ENCODE measurements at regions not wholly inside any gene's neighbourhood (a gene's known extent, or its start where the extent isn't known, plus 50 kb on each side); places are given as distances from the start of the nearest gene placed in this dataset.

DNA sequence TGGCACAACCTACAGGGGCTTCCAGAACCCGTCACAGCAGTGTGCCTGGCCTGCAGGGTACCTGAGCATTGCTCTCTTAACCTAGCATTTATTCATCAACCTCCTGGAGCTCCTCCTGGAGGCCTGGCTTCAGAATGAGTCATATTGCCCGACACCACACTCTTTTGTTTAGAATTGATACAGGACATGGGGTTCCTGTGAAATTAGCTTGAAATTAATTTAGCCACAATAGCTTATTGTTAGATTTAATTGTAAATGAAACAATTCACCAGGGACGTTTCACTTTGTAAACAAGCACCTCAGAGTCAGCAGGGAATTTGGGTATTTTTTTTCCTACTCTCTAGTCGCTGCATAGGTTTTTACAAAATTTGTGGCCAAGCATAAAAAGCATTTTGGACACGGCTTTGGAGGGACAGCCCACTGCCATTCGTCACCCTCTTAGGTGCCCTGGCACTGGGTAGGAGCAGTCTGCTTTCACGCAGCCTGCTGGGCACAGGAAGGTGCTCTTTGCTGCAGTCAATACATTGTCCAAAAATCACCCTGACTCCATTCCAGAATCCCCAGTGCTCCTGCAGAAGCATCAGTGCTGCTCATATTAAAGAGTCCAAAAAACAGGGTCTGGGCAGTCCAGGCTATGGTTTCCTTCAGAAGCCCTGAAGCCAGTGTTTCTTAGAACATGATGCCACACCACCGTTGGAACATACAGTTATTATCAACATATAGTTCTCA, 60.8 kb upstream of the MEF2A start:
- H3K36me3 Mint-ChIP-seq (ENCODE audit: low read depth) = no peaks in the 10 kb centered on the region
- peak overlapping the region; percentile 63 for H3K4me3 Mint-ChIP-seq
- H3K4me1 Mint-ChIP-seq (ENCODE audit: low read depth) = peaks cover 50% of the 10 kb centered on the region
- H3K9me3 Mint-ChIP-seq = no peaks in the 10 kb centered on the region
- no peaks in the 10 kb centered on the region for H3K27me3 Mint-ChIP-seq (ENCODE audit: low read depth)
- peak; percentile 50 for DNase-seq (ENCODE audit: low spot score)
- peak overlapping the region; percentile 62 for H3K27ac Mint-ChIP-seq

DNA sequence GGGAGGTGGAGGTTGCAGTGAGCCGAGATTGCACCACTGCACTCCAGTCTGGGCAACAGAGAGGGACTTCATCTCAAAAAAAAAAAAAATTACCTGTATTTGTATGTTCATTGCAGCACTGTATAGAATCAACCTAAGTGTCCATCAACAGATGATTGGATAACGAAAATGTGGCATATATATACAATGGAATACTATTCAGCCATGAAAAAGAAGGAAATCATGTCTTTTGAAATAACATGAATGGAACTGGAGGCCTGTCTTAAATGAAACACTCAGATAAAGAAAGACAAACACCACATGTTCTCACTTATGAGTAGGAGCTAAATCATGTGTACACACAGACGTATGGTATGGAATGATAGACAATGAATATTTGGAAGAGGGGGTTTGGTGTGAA, 59.4 kb upstream of the MEF2A start:
- H3K4me1 Mint-ChIP-seq (ENCODE audit: low read depth) = peaks cover 50% of the 10 kb centered on the region
- H3K4me3 Mint-ChIP-seq = no peak overlapping the region
- no peaks in the 10 kb centered on the region for H3K27me3 Mint-ChIP-seq (ENCODE audit: low read depth)
- no peaks in the 10 kb centered on the region for H3K9me3 Mint-ChIP-seq
- no peaks in the 10 kb centered on the region for H3K36me3 Mint-ChIP-seq (ENCODE audit: low read depth)
- H3K27ac Mint-ChIP-seq = no peak overlapping the region
- DNase-seq (ENCODE audit: low spot score) = no peak

DNA sequence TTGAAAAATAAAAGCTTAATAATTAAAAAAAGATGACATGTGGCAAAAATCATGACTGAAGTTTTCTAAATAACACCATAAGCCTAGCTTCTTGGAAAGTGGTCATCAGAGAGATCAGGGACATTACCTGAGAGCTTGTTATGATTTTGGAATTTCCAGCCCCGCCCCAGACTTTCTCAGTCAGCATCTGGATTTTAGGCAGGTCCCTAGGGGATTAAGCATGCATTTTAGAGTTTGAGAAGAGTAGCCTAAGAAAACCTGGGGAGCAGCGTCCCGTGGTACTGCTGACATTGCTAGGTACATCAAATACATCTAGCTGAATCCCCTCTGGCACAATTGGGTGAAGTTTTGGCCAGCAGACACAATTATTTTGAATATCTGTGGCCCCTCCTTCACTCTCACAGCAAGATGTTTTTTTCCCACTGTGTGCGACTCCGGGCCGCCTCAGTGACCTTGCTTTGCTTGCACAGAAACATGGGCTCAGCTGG, 58.7 kb upstream of the MEF2A start:
- no peaks in the 10 kb centered on the region for H3K27me3 Mint-ChIP-seq (ENCODE audit: low read depth)
- no peak overlapping the region for H3K4me3 Mint-ChIP-seq
- no peak for DNase-seq (ENCODE audit: low spot score)
- no peaks in the 10 kb centered on the region for H3K9me3 Mint-ChIP-seq
- H3K27ac Mint-ChIP-seq = no peak overlapping the region
- H3K4me1 Mint-ChIP-seq (ENCODE audit: low read depth) = peaks cover 53% of the 10 kb centered on the region
- no peaks in the 10 kb centered on the region for H3K36me3 Mint-ChIP-seq (ENCODE audit: low read depth)

DNA sequence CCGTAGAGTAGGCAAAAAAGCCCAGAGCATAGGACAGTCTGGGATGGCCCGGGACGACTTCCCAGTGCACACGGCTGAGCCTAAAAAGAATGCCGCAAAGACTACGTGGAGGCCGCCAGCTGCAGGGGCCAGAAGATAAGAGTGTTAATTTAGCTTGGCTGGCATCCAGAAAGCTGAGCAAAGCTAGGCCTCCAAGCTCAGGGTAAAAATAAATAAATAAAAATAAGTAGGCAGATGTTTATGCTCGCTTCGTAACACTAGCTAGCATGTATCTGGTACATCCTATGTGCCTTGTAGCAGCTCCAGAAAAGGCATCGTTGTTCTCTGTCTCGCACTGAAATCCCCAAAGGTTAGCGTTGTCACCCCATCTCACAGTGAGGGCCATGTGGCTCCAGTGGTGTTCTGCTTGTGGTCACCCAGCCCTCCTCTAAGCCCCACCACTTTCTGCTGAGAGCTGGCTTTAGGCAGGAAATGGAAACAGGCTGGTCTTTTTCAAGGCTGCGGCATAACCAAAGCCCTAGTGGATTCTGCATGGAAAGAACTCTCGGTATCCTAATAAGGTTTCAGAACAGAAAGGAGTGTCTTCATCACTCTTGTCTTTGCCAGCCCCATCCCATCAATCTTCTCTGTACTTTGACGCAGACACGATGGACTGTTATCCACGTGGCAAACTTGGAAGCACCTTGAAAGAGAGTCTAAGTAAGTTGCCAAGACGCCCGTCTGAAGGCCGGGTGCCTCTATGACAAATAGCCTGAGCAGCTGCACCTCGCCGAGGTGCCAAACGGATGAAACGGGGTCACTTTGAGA, 58.1 kb upstream of the MEF2A start:
- Mint-ChIP-seq H3K4me1 (ENCODE audit: low read depth) (peaks cover 55% of the 10 kb centered on the region), H3K4me3 (no peak overlapping the region), H3K27ac (no peak overlapping the region)

DNA sequence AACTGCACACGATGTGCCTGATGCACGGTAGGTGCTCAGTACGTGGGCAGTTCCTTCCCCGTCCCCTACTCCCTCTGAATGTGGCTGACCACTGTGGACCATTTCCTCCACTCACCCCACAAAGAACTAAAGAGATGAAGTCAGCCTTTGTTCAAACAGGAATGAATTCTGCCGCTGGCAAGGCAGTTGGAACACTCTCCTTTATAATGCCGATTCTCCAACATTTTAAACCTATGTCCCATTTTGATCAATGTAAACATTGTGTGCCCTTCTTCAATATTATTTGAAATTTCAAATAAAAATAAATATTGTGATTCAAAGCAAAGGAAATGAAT, 57.5 kb upstream of the MEF2A start:
- H3K4me3 Mint-ChIP-seq = no peak overlapping the region
- H3K9me3 Mint-ChIP-seq = no peaks in the 10 kb centered on the region
- no peak for DNase-seq (ENCODE audit: low spot score)
- no peaks in the 10 kb centered on the region for H3K36me3 Mint-ChIP-seq (ENCODE audit: low read depth)
- no peaks in the 10 kb centered on the region for H3K27me3 Mint-ChIP-seq (ENCODE audit: low read depth)
- peaks cover 52% of the 10 kb centered on the region for H3K4me1 Mint-ChIP-seq (ENCODE audit: low read depth)
- H3K27ac Mint-ChIP-seq = no peak overlapping the region

More for the DNA sequence above, 58.1 kb upstream of the MEF2A start:
- DNase-seq (ENCODE audit: low spot score) = no peak
- H3K9me3 Mint-ChIP-seq = no peaks in the 10 kb centered on the region
- no peaks in the 10 kb centered on the region for H3K36me3 Mint-ChIP-seq (ENCODE audit: low read depth)
- H3K27me3 Mint-ChIP-seq (ENCODE audit: low read depth) = no peaks in the 10 kb centered on the region

DNA sequence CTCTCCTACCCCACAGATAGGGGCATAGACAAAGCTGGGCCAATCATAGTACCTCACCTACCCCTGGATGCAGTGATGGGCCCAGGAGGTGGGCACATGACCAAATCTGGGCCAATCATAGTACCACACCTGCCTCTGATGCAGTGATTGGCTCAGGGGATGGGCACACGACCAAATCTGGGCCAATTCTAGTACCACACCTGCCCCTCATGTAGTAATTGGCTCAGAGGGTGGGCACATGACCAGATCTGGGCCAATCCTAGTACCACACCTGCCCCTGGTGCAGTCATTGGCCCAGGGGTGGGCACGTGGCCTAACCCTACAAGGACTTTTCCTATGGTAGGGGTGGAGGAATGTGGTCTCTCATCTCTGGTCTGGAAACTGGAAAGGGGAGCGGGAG, 56.9 kb upstream of the MEF2A start:
- no peaks in the 10 kb centered on the region for H3K27me3 Mint-ChIP-seq (ENCODE audit: low read depth)
- no peak overlapping the region for H3K27ac Mint-ChIP-seq
- no peaks in the 10 kb centered on the region for H3K9me3 Mint-ChIP-seq
- no peak for DNase-seq (ENCODE audit: low spot score)
- no peaks in the 10 kb centered on the region for H3K36me3 Mint-ChIP-seq (ENCODE audit: low read depth)
- no peak overlapping the region for H3K4me3 Mint-ChIP-seq
- H3K4me1 Mint-ChIP-seq (ENCODE audit: low read depth) = peaks cover 47% of the 10 kb centered on the region

DNA sequence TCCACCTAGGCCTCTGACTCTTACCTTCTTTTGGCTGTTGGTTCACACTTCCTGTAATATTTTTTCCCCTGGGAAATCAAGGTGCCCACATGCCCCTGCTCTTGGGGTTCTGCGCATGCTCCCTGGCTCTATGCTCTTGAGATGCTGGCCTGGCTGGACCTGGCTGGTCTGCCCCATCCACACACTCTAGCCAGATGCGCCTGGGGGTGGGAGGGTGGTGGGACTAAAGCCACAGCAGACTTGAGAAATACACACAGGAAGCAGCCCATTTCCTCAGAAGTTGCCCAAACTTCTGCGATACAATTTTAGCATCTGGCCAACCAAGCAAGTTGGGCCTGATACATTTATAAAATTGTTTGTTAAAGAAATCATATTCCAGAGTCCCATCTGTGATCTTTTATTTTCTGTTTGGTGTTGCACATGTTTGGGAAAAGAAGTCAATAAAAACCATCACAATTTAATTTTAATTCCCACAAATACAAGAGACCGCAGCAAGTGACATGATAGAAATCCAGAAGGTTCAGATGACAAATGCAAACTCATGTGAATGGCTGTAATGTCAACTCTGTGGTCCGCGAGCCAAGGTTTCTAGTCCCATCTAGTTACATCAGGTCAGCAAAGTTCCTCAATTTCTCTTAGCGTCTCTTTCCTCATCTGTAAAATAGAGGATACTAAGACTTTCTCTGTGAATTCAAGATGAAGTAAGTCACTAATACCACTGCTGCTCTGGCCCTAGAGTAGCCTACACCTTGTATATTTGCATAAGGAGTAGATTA, 55.9 kb upstream of the MEF2A start:
- Mint-ChIP-seq H3K36me3 (ENCODE audit: low read depth) (no peaks in the 10 kb centered on the region), H3K9me3 (no peaks in the 10 kb centered on the region), H3K4me1 (ENCODE audit: low read depth) (peaks cover 36% of the 10 kb centered on the region), H3K27ac (peak overlapping the region; percentile 13), H3K4me3 (no peak overlapping the region), H3K27me3 (ENCODE audit: low read depth) (no peaks in the 10 kb centered on the region)
- DNase-seq (ENCODE audit: low spot score) = no peak

DNA sequence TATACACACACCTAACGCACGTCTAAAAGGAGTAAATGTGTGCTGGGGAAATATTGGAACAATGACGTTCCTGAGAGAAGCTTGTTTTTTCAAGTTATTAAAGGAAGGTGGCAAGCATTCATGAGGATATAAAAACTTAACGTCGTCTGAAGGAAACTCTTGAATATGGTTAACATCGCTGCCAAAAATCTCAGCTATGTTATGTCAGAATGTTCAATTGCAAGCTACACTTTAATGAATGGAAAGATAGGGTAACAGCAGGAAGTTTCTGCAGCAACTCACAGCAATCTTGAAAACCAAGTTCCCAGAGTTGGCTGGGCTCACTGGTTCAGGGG, 54.3 kb upstream of the MEF2A start:
- no peak overlapping the region for H3K27ac Mint-ChIP-seq
- peaks cover 34% of the 10 kb centered on the region for H3K4me1 Mint-ChIP-seq (ENCODE audit: low read depth)

DNA sequence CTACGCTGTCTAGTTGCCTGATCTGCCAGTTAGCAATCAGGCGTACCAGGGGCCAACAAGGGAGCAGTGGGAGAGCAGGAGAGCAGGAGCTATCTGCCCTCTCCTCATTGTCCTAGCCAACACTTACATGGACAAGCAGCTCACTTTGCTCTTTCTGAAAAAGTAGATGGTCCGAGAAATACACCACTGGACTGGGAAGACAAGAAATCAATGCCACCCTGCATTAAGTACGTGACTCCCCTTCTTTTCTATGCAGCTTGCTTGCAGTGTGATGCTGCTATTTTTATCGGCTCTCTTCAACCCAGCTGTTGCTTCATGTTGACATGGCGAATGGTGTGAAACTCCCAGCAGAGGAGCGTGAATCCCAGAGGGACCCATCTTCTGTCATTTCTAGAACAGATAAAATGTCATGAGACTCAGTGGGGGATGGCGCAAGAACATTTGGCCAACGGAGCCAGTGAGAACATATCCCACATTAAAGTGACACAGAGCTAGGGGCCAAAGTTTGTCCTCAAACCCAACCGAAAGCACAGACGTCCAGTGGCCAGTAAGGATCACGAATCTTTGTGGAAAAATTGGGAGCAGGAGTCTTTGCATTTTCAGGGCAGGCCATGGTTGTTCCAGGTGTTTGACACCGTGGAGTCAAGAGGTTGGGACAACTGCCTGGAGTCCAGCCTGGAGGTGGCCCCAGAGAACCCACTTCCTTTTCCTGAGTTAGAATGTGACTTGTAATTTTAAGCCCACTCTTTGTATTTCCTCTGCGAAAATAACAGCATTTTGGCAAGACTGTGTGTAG, 53.7 kb upstream of the MEF2A start:
- DNase-seq (ENCODE audit: low spot score) = no peak
- Mint-ChIP-seq H3K4me1 (ENCODE audit: low read depth) (peaks cover 34% of the 10 kb centered on the region), H3K4me3 (no peak overlapping the region), H3K9me3 (no peaks in the 10 kb centered on the region), H3K27me3 (ENCODE audit: low read depth) (no peaks in the 10 kb centered on the region), H3K27ac (no peak overlapping the region), H3K36me3 (ENCODE audit: low read depth) (no peaks in the 10 kb centered on the region)

More for the DNA sequence above, 54.3 kb upstream of the MEF2A start:
- Mint-ChIP-seq H3K4me3 (no peak overlapping the region), H3K36me3 (ENCODE audit: low read depth) (no peaks in the 10 kb centered on the region), H3K27me3 (ENCODE audit: low read depth) (no peaks in the 10 kb centered on the region), H3K9me3 (no peaks in the 10 kb centered on the region)
- no peak for DNase-seq (ENCODE audit: low spot score)

DNA sequence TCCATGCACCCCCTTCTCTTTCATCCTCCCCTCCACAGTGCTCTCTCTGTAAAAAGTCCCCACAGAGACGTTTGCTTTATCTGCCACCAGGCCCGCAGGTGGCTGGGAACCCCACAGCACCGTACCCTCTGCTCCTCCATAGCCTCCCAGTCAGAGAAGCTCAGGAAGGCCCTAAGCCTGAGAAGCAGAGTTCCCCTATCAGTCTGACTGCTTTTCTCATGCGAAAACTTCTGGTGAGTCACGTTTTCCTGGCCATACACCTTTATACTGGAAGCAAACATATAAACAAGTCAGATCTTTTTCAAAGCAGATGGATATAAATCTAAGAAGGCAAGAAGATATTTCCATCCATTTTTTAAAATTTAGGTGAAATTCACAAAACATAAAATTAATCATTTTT, 51.5 kb upstream of the MEF2A start:
- H3K36me3 Mint-ChIP-seq (ENCODE audit: low read depth) = no peaks in the 10 kb centered on the region
- no peak overlapping the region for H3K4me3 Mint-ChIP-seq
- no peaks in the 10 kb centered on the region for H3K9me3 Mint-ChIP-seq
- H3K27ac Mint-ChIP-seq = no peak overlapping the region
- peaks cover 21% of the 10 kb centered on the region for H3K4me1 Mint-ChIP-seq (ENCODE audit: low read depth)
- DNase-seq (ENCODE audit: low spot score) = no peak
- no peaks in the 10 kb centered on the region for H3K27me3 Mint-ChIP-seq (ENCODE audit: low read depth)
